Hypothalamus (tissue), 51 donors: ENCODE measurements at regions not wholly inside any gene's neighbourhood (a gene's known extent, or its start where the extent isn't known, plus 50 kb on each side); places are given as distances from the start of the nearest gene placed in this dataset.
"Not testable (repeated sequence)": the region's sequence is repeated elsewhere in the genome, so short reads cannot be mapped to it uniquely, and the experiment has no call there.

Source experiments
- DNase-seq, 51 donors: peaks; one replicate each; lab custom pipeline; 2025; lab: John Stamatoyannopoulos, UW

- no peak for DNase-seq
These were observed 122.0 kb downstream of the CT47B1 start for GRCh38 chrX:120753413-120754251.

GRCh38 chrX:120752431-120753082 is 122.7 kb upstream of the C1GALT1C1 start:
- no peak for DNase-seq

GRCh38 chrX:120751683-120752082 is 121.8 kb upstream of the C1GALT1C1 start:
- no peak for DNase-seq

- DNase-seq, result no peak
These were observed 120.5 kb upstream of the C1GALT1C1 start for GRCh38 chrX:120750381-120750780.

- DNase-seq, result no peak
These were observed 119.4 kb upstream of the C1GALT1C1 start for GRCh38 chrX:120749141-120749846.

- DNase-seq, result no peak
These were observed 116.3 kb upstream of the C1GALT1C1 start for GRCh38 chrX:120746153-120746552.

- no peak for DNase-seq
These were observed 113.3 kb upstream of the C1GALT1C1 start for GRCh38 chrX:120742946-120743665.

GRCh38 chrX:120741452-120741851 is 111.6 kb upstream of the C1GALT1C1 start:
- DNase-seq, result no peak

GRCh38 chrX:120740072-120740471 is 110.2 kb upstream of the C1GALT1C1 start:
- no peak for DNase-seq

- no peak for DNase-seq
These were observed 109.4 kb upstream of the C1GALT1C1 start for GRCh38 chrX:120739300-120739699.

GRCh38 chrX:120736989-120737388 is 107.1 kb upstream of the C1GALT1C1 start:
- DNase-seq, result no peak

- no peak for DNase-seq
These were observed 106.1 kb upstream of the C1GALT1C1 start for GRCh38 chrX:120735966-120736365.

GRCh38 chrX:120732879-120733278 is 103.0 kb upstream of the C1GALT1C1 start:
- DNase-seq, result no peak

GRCh38 chrX:120732461-120732860 is 102.6 kb upstream of the C1GALT1C1 start:
- no peak for DNase-seq

- no peak for DNase-seq
These were observed 101.5 kb upstream of the C1GALT1C1 start for GRCh38 chrX:120731386-120731785.

- DNase-seq, result not testable (repeated sequence)
These were observed 99.8 kb upstream of the C1GALT1C1 start for GRCh38 chrX:120729506-120730255.

GRCh38 chrX:120727911-120728310 is 98.1 kb upstream of the C1GALT1C1 start:
- DNase-seq, result no peak

- no peak for DNase-seq
These were observed 97.6 kb upstream of the C1GALT1C1 start for GRCh38 chrX:120727452-120727851.

- DNase-seq, result no peak
These were observed 96.4 kb upstream of the C1GALT1C1 start for GRCh38 chrX:120726294-120726693.

- no peak for DNase-seq
These were observed 96.0 kb upstream of the C1GALT1C1 start for GRCh38 chrX:120725874-120726273.
